ENCODE measurements at regions not wholly inside any gene's neighbourhood (a gene's known extent, or its start where the extent isn't known, plus 50 kb on each side); places are given as distances from the start of the nearest gene placed in this dataset.

DNA sequence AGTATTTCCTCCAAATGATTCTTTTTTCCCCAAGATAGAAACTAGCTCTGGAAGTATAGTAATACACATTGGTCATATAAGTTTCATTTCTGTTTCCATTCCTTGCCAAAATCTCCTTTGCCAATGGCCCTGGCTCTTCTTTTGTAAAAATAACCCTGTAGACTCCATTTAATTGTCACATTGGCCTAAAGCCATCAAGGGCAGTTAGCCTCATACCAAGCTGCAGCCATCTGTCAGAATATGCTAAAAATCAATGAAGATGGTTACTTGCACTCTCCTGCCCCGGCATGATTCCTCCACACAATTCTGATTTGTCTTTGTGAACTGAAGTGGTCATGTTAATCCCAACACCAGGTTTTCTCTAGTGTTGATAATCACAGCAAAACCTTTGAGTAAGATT lies 380.5 kb downstream of the SH2D1A start:
- TF ChIP-seq, protein P1, sequence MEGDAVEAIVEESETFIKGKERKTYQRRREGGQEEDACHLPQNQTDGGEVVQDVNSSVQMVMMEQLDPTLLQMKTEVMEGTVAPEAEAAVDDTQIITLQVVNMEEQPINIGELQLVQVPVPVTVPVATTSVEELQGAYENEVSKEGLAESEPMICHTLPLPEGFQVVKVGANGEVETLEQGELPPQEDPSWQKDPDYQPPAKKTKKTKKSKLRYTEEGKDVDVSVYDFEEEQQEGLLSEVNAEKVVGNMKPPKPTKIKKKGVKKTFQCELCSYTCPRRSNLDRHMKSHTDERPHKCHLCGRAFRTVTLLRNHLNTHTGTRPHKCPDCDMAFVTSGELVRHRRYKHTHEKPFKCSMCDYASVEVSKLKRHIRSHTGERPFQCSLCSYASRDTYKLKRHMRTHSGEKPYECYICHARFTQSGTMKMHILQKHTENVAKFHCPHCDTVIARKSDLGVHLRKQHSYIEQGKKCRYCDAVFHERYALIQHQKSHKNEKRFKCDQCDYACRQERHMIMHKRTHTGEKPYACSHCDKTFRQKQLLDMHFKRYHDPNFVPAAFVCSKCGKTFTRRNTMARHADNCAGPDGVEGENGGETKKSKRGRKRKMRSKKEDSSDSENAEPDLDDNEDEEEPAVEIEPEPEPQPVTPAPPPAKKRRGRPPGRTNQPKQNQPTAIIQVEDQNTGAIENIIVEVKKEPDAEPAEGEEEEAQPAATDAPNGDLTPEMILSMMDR (conservative IDR thresholded peaks at IDR 0.05; ENCODE audit: low read length): no peak
- no peak for TF ChIP-seq EZH2phosphoT487 (IDR thresholded peaks at IDR 0.05; ENCODE audit: borderline replicate concordance)
